Stimulated activated CD8-positive, alpha-beta memory T cell treated with anti-CD3 and anti-CD28 coated beads, Interleukin-2, amount 100 ng/mL, for 1 hour (primary cell): ENCODE measurements at regions not wholly inside any gene's neighbourhood (a gene's known extent, or its start where the extent isn't known, plus 50 kb on each side); places are given as distances from the start of the nearest gene placed in this dataset.

Experiments
- DNase-seq, 2 donors: peaks; one replicate each; pipeline ENCODE4 v3.0.0-alpha.2; 2020; ENCODE audit warnings: low read depth in 2 of 2

DNA sequence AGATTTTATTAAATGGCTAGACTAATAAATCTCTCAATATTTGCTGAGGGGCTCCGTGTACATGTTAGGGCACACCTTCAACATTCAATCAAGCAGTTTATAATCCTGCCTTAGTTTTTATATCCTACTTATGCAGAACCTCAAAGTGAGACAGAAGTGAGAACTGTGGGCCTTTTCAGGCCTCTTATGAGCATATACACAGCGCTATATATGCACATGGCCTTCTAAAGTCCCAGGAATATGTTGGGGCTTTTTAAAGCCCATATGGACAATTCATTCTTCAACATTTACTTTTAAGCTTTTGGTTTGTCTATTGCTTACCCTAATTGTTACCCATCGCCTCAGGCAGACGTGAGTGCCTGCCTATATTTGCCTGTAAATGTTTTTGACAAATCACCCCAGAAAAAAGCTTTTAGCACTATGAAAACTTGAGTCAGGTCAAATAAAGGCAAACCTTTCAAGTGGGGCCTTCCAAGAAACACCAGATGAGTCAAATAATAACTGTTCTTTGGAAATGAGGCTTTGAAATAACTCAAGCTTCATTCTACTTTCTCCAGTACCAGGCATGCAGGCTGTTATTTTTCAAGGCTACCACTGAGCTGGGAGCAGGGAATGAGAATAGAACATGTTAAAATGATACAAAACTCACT, 58.2 kb downstream of the ESM1 start:
- no peak for DNase-seq

DNA sequence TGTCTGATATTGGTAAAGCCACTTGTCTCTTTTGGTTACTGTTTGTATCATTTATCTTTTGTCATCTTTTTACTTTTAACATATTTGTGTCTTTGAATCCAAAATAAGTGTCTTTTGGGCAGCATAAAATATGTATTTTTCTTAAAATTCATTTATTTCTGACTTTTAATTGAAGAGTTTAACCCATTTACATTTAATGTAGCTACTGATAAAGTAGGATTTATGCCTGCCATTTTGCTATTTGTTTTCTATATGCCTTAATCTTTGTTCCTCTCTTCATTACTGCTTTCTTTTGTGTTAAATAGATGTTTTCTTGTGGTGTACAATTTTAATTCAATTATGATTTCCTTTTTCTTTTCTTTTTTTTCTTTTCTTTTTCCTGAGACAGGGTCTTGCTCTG, 60.9 kb downstream of the ESM1 start:
- no peak for DNase-seq

GRCh38 chr5:54917323-54917722, 68.1 kb downstream of the ESM1 start:
- no peak for DNase-seq

- no peak for DNase-seq
Observed at GRCh38 chr5:54915466-54916027, 69.8 kb downstream of the ESM1 start.

DNA sequence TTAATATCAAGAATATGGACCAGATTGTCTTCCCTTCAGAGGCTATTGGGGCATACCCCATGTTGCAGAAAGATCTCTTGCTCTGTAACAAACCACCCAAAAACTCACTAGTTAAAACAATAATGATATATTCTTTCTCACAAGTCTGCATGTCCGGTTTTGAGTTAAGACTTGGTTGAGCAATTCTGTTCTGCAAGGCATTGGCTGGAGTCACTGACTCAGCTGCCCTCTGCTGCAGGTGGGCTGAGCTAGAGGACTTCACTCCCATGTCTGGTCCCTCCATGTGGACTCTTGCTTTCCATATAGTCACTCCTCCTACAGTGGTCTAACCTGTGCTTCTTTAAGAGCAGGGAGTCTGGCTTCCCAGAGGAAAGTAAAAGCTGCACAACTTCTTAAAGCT, 73.4 kb downstream of the ESM1 start:
- no peak for DNase-seq

DNA sequence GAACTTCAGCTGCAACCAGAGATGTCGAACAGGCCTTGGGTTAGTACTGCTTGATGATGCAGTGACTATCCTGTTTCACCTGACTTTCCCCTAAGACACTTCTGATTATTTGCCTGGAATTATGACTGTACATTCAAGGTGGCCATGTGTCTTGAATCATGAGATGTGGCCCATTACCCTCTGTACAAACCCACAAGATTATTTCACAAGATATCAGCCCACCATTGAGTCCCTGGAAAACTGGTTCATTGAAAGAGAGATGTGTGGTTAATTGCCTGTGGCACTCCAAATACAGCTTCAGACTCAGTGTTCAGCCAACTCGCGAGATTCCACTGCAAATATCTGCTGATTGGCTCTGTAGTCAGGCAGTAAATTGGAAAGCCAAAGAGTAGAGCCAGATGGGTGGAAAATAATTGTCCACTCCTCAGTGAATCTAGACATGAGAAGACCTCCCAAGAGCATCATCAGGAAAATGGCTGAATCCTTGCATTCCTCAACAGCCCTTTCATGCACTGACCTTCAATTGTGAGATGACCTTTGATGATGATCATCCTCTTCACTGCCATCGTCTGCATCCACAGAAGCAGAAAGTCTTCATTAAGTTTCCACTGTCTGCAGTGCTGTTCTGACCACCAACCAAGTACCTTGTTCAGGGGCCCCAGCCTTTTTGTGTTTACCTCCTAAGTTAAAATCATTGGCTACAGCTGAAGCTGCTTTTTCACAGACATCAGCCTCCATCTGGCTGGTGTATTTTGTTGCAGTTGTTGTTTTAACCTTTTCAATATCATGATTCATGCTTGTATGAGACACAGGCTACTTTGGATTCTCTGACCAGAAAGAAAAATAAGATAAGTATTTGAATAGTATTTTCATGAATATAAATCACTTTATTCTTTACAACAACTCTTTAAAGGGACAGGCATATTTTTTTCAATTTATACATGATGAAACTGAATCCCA, 75.2 kb downstream of the ESM1 start:
- no peak for DNase-seq

- DNase-seq, result no peak
Observed at GRCh38 chr5:54908774-54909525, 76.4 kb downstream of the ESM1 start.

DNA sequence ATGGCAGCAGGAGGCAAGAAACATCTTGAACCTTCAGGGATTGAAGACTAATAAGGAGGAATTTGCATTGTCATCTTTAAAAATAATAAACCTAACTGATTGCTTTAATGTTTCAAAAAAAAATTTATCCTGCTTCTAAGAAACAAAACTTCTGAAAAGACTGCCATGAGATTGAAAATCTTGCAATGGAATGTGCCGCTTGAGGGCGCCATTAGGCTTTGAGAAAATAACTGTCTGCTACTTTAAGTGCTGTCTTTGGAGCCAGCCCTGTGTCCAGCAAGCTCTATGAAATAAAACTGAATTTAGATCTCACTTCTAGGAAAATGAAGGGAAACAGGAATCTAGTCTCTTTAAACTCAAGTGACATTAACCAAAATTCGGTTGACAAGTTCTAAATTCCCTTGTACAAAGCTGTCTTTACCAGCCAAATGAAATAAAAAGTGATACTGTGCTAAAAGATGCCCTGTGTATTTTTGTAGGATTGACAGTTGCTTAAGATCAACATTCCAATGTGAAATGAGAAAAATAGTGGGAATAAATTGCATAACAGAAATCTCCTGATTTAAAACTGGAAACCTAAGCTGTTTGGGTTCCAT, 79.4 kb downstream of the ESM1 start:
- peak in 1 of 2 donors; percentile 40 for DNase-seq

- DNase-seq, result no peak
Observed at GRCh38 chr5:54905246-54905795, 80.1 kb downstream of the ESM1 start.

GRCh38 chr5:54904425-54904824, 81.0 kb downstream of the ESM1 start:
- no peak for DNase-seq

GRCh38 chr5:54902791-54903473, 82.5 kb downstream of the ESM1 start:
- DNase-seq, result no peak

DNA sequence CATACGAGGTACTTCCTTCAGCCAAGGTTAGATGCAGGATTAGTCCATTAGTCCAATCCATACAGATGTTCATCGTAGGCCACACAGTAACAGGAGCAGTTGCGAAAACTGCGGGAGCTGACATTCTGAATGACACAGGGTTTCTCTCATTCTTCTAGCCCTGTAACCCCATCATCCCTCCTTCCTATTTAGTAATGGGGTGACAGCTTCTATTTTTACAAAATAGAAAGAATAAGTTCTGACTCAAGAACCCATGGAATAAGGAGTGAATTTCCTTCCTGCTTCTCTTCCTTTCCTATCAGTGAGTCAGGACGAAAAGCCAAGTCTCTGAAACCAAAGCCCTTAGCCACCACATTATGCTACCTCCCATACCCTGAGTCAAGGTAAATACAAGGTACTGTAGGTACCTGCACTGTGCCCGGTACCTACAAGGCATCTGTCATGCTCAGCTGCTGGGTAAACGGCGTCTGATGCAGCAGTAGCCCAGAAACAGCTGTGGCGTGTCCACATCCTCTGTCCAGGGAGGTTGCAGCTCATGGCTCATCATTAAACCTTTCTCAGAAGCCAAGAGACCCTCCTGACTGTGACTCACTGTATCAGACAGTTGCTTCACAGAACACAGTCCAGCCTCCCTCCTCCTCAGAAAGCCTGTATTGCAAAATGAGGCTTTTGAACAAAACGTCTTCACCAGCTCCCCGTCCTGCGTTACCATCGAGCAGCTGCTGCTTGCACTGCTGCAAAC, 84.2 kb downstream of the ESM1 start:
- no peak for DNase-seq

DNA sequence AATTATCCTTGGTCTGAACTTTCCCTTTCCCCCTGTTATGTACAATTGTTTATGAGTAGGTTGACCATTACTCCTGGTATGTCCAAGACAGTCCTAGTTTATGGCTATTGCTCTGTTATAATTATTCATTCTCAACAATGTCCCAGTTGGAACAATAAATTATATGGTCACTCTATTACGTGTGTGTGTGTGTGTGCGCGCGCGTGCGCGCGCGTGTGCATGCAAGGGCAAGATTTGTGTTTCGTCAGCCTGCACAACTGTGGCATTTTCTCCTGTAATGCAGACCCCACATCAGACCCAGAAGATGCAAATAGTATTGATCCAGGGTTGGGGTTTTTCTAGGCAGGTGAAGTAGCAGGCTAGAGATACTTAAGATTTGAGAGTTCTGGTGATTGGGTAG, 88.4 kb downstream of the ESM1 start:
- no peak for DNase-seq

GRCh38 chr5:54895816-54896341, 89.5 kb downstream of the ESM1 start:
- no peak for DNase-seq

- DNase-seq, result no peak
Observed at GRCh38 chr5:54894957-54895815, 90.2 kb downstream of the ESM1 start.

GRCh38 chr5:54889826-54890225, 95.6 kb downstream of the ESM1 start:
- no peak for DNase-seq

DNA sequence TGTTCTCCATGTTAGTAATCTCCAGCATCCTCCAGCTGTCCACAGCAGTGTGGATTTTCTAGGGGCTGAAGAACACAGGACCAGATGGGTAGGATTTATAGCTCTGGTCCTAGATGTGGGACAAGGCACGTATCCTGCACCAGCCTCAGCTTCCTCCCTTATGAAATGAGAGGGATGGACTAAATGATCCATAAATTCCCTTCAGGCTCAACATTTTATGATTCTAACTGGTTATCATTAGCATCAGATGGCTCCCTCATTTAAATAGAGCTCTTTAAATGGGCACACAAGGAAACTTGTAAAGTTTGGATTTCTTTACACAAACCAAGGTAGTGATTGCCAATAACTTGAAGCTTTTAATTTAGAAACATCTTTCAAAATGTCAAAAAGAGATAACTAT, 97.7 kb downstream of the ESM1 start:
- DNase-seq, result no peak

- DNase-seq, result no peak
Observed at GRCh38 chr5:54886866-54887265, 98.5 kb downstream of the ESM1 start.

DNA sequence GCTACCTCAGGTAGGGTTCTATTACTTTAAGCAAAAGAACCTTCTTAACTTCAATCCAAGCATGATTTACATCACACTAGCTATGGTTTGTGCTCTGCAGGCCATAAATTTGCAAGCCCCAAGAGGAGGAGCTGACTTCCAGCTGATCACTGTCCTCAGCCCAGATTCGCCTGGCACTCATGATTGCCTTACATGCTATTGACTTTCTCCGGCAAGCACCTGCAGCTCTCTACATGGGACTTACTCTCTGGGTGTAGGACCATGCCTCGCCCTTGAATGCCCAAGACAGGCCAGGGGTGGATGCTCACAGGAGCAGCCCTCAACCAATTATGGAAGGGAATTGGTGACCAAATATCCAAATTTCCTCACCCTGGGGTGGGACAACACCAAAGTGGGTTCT, 99.8 kb downstream of the ESM1 start:
- DNase-seq, result no peak
